PC-3 (cell line): ENCODE measurements at regions not wholly inside any gene's neighbourhood (a gene's known extent, or its start where the extent isn't known, plus 50 kb on each side); places are given as distances from the start of the nearest gene placed in this dataset.

Experiments
- EZH2 ChIP-seq: fragments of 300-600 bp; sonication (generic); IDR thresholded peaks from one replicate; pipeline ENCODE4 v1.6.1; 2017; ENCODE audit warnings: antibody characterized with exemption, mild to moderate bottlenecking, low read length; ENCODE audit not compliant: unreplicated experiment
- EZH2phosphoT487 ChIP-seq: fragments of 300-600 bp; sonication (generic); IDR thresholded peaks from 2 replicates; pipeline ENCODE4 v1.6.1; 2018; ENCODE audit warnings: mild to moderate bottlenecking, antibody characterized with exemption, low read length, borderline replicate concordance
- TF ChIP-seq, protein P1 (sequence below): fragments of 300-600 bp; sonication (generic); conservative IDR thresholded peaks from 2 replicates; pipeline ENCODE4 v1.5.1; 2017; ENCODE audit warnings: antibody characterized with exemption, low read depth, mild to moderate bottlenecking, low read length

GRCh38 chr16:51755039-51755501 lies 604.0 kb upstream of the SALL1 start:
- TF ChIP-seq EZH2, result no peak
- no peak for TF ChIP-seq EZH2phosphoT487
- TF ChIP-seq, protein P1, sequence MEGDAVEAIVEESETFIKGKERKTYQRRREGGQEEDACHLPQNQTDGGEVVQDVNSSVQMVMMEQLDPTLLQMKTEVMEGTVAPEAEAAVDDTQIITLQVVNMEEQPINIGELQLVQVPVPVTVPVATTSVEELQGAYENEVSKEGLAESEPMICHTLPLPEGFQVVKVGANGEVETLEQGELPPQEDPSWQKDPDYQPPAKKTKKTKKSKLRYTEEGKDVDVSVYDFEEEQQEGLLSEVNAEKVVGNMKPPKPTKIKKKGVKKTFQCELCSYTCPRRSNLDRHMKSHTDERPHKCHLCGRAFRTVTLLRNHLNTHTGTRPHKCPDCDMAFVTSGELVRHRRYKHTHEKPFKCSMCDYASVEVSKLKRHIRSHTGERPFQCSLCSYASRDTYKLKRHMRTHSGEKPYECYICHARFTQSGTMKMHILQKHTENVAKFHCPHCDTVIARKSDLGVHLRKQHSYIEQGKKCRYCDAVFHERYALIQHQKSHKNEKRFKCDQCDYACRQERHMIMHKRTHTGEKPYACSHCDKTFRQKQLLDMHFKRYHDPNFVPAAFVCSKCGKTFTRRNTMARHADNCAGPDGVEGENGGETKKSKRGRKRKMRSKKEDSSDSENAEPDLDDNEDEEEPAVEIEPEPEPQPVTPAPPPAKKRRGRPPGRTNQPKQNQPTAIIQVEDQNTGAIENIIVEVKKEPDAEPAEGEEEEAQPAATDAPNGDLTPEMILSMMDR, result no peak
